Duodenal mucosa (tissue), 2 donors: ENCODE measurements at regions not wholly inside any gene's neighbourhood (a gene's known extent, or its start where the extent isn't known, plus 50 kb on each side); places are given as distances from the start of the nearest gene placed in this dataset.

Source experiments
- H3K27ac ChIP-seq: one replicate; pipeline ENCODE4 v1.7.0; 2013; ENCODE audit warnings: low read depth, low read length
- H3K27me3 ChIP-seq, 2 donors: one replicate each; pipeline ENCODE4 v1.7.0; 2013; ENCODE audit warnings: low read length in 2 of 2, control low read depth in 1 of 2; ENCODE audit not compliant: insufficient read depth in 2 of 2, control insufficient read depth in 1 of 2
- H3K36me3 ChIP-seq, 2 donors: one replicate each; pipeline ENCODE4 v1.7.0; 2013; ENCODE audit warnings: low read length in 2 of 2, control low read depth in 1 of 2; ENCODE audit not compliant: insufficient read depth in 2 of 2, control insufficient read depth in 1 of 2
- H3K4me1 ChIP-seq, 2 donors: one replicate each; pipeline ENCODE4 v1.7.0; 2013; ENCODE audit warnings: low read length in 2 of 2, control low read depth in 1 of 2; ENCODE audit not compliant: insufficient read depth in 2 of 2, control insufficient read depth in 1 of 2
- H3K4me3 ChIP-seq, 2 donors: one replicate each; pipeline ENCODE4 v1.7.0; 2013; ENCODE audit warnings: low read length in 2 of 2, low read depth in 1 of 2
- H3K9ac ChIP-seq, 2 donors: one replicate each; pipeline ENCODE4 v1.7.0; 2013; ENCODE audit warnings: low read length in 2 of 2, low read depth in 1 of 2
- H3K9me3 ChIP-seq, 2 donors: one replicate each; pipeline ENCODE4 v1.7.0; 2013; ENCODE audit warnings: low read length in 2 of 2, control low read depth in 1 of 2; ENCODE audit not compliant: control insufficient read depth in 1 of 2

DNA sequence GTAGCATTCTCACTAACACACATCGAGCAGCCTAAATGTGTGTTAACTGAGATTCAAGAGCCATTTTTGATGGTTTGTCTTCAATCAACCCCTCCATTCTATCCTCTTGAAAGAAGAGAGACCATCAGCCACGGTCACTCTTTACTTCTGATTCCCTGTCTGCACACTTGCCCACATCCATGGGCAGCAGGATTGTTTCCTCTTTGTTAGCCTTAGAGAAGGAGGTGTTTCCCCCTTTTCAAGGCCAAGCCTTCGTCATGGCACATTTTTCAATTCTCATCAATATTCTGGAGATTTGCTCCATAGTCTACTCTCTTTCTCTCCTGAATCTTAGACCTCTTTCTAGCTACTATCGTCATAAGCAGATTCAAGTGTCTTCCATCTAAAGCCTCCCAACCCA, 522.4 kb upstream of the NAALADL2 start:
- Histone ChIP-seq H3K9me3 (no peaks in the 10 kb centered on the region), H3K27ac (no peak overlapping the region), H3K36me3 (no peaks in the 10 kb centered on the region), H3K4me3 (no peak overlapping the region), H3K4me1 (no peaks in the 10 kb centered on the region), H3K9ac (no peak overlapping the region), H3K27me3 (no peaks in the 10 kb centered on the region)

DNA sequence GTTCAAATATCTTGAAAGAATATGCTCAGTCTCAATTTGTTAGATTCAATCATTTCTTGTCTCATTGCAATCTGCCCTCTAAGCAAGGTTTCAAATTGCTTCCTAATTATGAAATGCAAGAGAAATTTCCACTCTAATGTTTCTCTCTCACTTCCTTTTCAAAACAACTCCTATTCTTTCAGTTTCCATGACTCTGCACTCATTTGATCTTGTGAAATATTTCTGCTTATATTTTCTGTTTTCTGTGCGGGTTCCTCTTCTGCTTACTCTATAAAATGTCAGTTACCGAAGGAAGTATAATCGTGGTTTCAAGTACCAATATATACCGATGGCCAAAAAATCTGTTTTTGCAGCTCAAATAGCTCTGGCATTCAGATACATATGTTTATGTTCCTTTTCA, 521.9 kb upstream of the NAALADL2 start:
- H3K9me3 ChIP-seq, result no peaks in the 10 kb centered on the region
- no peaks in the 10 kb centered on the region for H3K36me3 ChIP-seq
- H3K27ac ChIP-seq, result no peak overlapping the region
- no peaks in the 10 kb centered on the region for H3K27me3 ChIP-seq
- H3K4me3 ChIP-seq, result no peak overlapping the region
- H3K9ac ChIP-seq, result no peak overlapping the region
- no peaks in the 10 kb centered on the region for H3K4me1 ChIP-seq

DNA sequence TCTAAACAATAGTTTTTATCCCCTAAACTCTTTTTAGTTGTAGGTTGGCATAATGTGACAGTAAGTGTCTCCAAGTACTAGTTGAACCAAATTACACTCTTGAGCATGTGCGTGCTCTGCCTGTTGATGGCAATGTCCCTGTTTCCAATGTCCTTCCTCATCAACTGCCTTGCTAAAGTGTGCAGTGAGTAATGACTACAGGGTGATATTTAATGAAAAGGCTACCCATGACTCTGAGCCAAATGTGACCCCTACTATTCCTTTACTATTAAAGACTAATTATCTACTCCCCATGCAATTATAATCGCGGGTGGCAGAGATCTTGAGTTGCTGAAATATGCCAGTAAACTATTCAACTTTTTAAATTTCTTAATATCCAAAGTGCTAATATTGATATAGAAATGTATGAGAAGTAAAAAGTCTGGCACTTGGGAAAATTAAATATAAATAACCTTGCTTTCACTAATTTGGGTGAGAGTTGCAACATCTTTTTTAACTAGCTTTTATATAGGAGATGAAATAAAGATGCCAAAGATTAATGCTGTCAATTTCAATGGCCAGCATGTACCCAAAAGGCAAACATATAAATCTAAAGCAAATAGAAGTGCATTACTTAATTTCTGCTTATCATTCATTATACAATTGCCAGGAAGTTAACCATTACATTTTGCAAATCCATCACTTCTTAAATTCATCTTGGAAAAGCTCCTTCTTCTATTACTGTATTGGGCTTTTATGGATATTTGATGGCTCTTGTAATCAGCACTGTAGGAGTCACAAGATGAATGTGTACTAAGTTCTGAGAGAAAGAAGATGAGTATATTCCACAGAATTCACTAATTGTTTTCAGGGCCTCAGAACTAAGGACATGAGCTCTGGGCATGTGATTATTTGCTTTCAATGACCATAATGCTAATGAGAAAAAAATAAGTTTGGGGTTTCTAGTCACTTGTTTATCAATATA, 518.2 kb upstream of the NAALADL2 start:
- Histone ChIP-seq H3K9me3 (no peaks in the 10 kb centered on the region), H3K4me3 (no peak overlapping the region), H3K4me1 (no peaks in the 10 kb centered on the region), H3K27ac (no peak overlapping the region), H3K9ac (no peak overlapping the region), H3K36me3 (no peaks in the 10 kb centered on the region), H3K27me3 (no peaks in the 10 kb centered on the region)

- Histone ChIP-seq H3K36me3 (no peaks in the 10 kb centered on the region), H3K4me1 (no peaks in the 10 kb centered on the region), H3K9me3 (no peaks in the 10 kb centered on the region), H3K27me3 (no peaks in the 10 kb centered on the region), H3K9ac (no peak overlapping the region), H3K4me3 (no peak overlapping the region), H3K27ac (no peak overlapping the region)
Measured at GRCh38 chr3:174342171-174342570, 517.0 kb upstream of the NAALADL2 start.

DNA sequence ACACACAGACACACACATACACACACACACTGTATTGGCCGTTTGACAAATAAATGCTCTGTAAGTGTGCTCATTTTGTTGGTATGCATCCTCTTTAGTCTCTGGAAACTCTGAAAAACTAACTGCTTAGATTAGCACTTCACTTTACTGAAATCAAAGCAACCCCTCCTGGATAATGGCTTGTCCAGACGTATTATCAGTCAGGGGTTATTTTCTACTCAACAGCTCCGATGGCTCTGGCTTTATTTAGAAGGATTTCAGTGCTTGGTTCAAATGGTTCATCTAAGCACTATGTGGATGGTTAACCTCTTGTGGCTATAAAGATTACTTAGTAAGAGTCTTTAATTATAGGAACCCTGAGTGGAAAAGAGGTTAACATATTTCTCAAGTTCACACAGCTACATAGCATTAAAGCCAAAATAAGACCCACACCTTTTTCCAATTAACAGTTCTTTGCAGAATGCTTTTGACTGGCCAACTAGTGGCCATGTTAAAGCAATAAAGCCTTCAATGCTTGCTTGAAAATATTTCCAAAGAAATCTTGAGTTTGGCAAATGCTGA, 516.1 kb upstream of the NAALADL2 start:
- no peak overlapping the region for H3K4me3 ChIP-seq
- no peaks in the 10 kb centered on the region for H3K36me3 ChIP-seq
- no peak overlapping the region for H3K27ac ChIP-seq
- H3K9me3 ChIP-seq, result no peaks in the 10 kb centered on the region
- no peaks in the 10 kb centered on the region for H3K27me3 ChIP-seq
- H3K9ac ChIP-seq, result no peak overlapping the region
- H3K4me1 ChIP-seq, result no peaks in the 10 kb centered on the region

- Histone ChIP-seq H3K4me3 (no peak overlapping the region), H3K36me3 (no peaks in the 10 kb centered on the region), H3K27me3 (no peaks in the 10 kb centered on the region), H3K9ac (no peak overlapping the region), H3K27ac (no peak overlapping the region), H3K4me1 (no peaks in the 10 kb centered on the region), H3K9me3 (peaks cover 0 to 3% of the 10 kb centered on the region in 2 donors)
Measured at GRCh38 chr3:174346141-174346540, 513.0 kb upstream of the NAALADL2 start.

DNA sequence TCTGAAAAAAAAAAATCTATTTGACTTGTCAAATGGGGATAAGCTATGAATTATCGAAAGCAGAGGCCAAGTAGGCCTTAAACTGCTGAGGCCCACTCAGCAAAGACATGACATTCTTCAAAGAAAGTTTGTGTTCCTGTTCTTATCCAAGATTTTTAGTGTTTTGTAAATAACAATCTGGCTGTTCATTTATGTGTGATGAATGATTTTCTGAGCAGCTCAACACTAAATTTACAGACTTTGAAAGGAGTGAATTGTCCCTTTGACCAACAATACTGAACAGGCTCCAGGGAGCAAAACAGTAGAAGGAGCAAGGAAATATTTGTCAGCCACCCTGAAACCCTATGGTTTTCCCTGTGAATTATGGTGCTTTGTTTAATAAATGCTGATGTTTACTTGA, 512.6 kb upstream of the NAALADL2 start:
- H3K36me3 ChIP-seq, result no peaks in the 10 kb centered on the region
- no peaks in the 10 kb centered on the region for H3K4me1 ChIP-seq
- no peaks in the 10 kb centered on the region for H3K27me3 ChIP-seq
- peaks cover 0 to 3% of the 10 kb centered on the region in 2 donors for H3K9me3 ChIP-seq
- no peak overlapping the region for H3K9ac ChIP-seq
- no peak overlapping the region for H3K27ac ChIP-seq
- H3K4me3 ChIP-seq, result no peak overlapping the region

- H3K9ac ChIP-seq, result no peak overlapping the region
- H3K27me3 ChIP-seq, result no peaks in the 10 kb centered on the region
- H3K4me3 ChIP-seq, result no peak overlapping the region
- peaks cover 0 to 3% of the 10 kb centered on the region in 2 donors for H3K9me3 ChIP-seq
- no peaks in the 10 kb centered on the region for H3K36me3 ChIP-seq
- H3K27ac ChIP-seq, result no peak overlapping the region
- H3K4me1 ChIP-seq, result no peaks in the 10 kb centered on the region
Measured at GRCh38 chr3:174347474-174348138, 511.5 kb upstream of the NAALADL2 start.

GRCh38 chr3:174352227-174352626, 506.9 kb upstream of the NAALADL2 start:
- no peak overlapping the region for H3K27ac ChIP-seq
- H3K9me3 ChIP-seq, result peaks cover 0 to 3% of the 10 kb centered on the region in 2 donors
- H3K27me3 ChIP-seq, result no peaks in the 10 kb centered on the region
- H3K9ac ChIP-seq, result no peak overlapping the region
- H3K36me3 ChIP-seq, result no peaks in the 10 kb centered on the region
- H3K4me3 ChIP-seq, result no peak overlapping the region
- H3K4me1 ChIP-seq, result no peaks in the 10 kb centered on the region

DNA sequence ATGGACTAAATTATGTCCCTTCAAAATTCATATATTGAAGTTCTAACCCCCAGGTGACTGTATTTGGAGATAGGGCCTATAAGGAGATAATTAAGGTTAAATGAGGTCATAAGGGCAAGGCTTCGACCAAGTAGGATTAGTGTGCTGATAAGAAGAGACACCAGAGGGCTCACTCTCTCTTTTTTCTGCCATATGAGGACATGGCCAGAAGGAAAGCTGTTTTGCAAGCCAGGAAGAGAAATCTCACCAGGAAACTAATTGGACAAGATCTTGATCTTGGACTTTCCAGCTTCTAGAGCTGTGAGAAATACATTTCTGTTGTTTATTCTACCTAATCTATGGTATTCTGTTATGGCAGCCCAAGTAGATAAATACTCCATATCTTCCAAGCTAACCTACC, 503.6 kb upstream of the NAALADL2 start:
- H3K27ac ChIP-seq, result no peak overlapping the region
- H3K4me1 ChIP-seq, result no peaks in the 10 kb centered on the region
- no peak overlapping the region for H3K9ac ChIP-seq
- H3K36me3 ChIP-seq, result no peaks in the 10 kb centered on the region
- H3K27me3 ChIP-seq, result no peaks in the 10 kb centered on the region
- no peaks in the 10 kb centered on the region for H3K9me3 ChIP-seq
- no peak overlapping the region for H3K4me3 ChIP-seq
